GM12872 (cell line): ENCODE measurements at regions not wholly inside any gene's neighbourhood (a gene's known extent, or its start where the extent isn't known, plus 50 kb on each side); places are given as distances from the start of the nearest gene placed in this dataset.

Experiments
- TF ChIP-seq, protein P1 (sequence below): IDR thresholded peaks from 3 replicates; pipeline ENCODE4 v1.5.1; 2011; ENCODE audit warnings: low read depth, mild to moderate bottlenecking, low read length, moderate library complexity; ENCODE audit not compliant: insufficient read depth

DNA sequence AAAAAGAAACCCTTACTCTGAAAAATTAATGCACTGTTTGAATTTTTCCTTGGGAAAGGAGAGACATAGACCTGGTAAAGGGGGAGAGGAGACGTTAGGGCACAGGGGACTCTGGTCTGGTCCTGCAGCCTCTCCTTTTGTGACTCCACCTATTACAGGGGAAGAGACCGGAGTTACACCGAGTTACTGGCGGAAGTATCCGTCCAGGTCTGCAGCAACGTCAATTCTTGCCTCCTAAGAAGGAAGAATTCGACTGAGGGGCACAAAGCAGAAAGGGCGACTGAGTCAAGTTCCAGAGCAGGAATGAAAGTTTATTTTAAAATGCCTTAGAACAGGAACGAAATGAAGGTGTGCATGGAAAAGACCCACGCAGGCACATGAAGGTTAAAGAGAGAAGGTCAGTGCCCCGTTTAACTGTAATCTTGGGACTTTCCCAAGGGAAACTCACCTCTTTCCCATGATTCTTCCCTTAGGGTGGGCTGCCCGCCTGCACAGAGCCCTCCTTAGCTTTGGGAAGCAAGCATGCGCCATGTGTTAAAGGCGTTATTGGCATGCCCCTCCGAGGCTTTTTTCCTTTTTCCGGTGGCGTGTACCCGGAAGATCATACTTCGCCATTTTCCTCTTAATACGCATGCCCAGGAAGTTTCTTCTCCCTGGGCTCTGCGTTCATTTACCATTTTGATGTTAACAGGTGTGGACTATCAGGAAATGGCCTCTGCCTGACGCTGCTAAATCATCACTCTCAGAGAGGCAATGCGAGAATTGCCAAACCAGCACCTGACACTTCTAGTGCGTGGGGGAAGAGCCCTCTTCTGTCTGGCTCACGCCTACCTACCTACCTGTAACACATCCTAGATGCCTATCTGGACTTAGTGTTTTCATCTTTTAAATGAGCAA is 409.6 kb upstream of the PAPPA start:
- TF ChIP-seq, protein P1, sequence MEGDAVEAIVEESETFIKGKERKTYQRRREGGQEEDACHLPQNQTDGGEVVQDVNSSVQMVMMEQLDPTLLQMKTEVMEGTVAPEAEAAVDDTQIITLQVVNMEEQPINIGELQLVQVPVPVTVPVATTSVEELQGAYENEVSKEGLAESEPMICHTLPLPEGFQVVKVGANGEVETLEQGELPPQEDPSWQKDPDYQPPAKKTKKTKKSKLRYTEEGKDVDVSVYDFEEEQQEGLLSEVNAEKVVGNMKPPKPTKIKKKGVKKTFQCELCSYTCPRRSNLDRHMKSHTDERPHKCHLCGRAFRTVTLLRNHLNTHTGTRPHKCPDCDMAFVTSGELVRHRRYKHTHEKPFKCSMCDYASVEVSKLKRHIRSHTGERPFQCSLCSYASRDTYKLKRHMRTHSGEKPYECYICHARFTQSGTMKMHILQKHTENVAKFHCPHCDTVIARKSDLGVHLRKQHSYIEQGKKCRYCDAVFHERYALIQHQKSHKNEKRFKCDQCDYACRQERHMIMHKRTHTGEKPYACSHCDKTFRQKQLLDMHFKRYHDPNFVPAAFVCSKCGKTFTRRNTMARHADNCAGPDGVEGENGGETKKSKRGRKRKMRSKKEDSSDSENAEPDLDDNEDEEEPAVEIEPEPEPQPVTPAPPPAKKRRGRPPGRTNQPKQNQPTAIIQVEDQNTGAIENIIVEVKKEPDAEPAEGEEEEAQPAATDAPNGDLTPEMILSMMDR: no peak

DNA sequence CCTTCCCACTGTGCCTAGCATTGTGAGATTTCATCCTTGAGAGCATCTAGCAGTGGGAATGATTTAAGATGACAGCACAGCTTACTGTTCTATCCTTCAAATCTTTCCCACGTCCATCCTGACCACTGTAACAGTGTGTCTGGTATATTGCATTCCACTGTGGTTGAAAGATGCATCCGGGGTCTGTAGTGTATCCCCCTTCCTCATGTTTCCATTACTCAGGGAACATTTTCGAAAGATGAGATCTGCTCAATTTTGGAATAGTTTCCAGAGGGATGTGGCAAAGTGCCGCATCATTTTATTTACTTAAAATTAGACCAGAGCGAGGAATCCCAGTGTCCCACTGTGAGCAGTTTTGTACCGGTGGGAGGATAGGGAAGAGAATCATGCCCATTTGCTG is 407.1 kb upstream of the PAPPA start:
- TF ChIP-seq, protein P1: no peak

DNA sequence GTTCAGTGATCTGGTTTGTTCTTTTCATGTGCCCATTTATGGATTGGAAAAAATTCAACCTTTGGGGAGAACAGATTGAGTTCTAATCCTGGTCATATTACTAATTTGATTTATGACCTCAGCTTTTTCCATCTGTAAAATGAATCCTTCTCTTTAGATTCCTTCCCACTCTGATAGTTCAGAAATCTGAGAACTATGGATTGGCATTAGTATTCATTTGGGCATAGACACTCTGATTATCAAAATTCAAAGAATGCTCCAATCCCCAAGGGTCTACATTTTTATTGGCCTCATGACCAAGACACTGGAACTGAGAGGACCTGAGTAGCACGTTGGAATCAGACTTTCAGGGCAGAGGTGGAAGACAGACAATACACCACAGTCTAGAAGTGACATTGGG is 405.9 kb upstream of the PAPPA start:
- TF ChIP-seq, protein P1: no peak

DNA sequence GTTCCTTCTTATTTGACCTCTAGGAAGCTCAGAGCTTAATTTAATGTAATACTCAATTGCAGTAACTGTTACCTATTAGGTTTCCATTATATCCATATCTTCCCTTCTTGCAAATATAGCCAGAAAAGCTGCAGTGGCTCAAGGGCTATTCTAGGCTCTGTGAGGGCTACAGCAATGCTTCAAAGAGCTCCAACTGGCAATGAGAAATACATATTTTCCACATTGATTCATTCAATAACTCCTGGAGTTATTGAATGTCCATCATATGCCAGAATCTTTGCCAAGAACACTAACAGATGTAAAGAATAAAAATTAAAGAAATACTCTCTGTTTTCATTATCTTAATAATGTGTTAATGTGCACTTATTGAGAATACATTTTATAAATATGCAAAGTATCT is 396.9 kb upstream of the PAPPA start:
- TF ChIP-seq, protein P1: no peak

DNA sequence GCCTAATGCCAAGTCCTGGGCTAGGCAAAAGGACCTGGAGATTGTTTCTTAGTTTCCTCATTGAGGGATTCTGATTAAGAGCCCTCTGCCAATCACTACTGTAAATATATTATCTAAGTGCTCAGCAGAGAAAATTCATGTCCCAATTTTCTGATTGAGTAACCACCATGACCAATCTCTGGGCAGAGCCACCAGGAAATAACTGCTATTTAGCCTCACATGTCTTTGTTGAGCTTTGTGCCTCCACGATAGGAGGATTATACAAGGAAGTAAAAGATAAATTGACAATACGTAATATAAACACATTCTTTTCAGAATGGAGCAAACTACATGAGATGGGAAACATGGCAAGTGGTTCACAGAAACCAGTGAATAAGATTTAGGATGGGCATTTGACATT is 396.1 kb upstream of the PAPPA start:
- TF ChIP-seq, protein P1: no peak

DNA sequence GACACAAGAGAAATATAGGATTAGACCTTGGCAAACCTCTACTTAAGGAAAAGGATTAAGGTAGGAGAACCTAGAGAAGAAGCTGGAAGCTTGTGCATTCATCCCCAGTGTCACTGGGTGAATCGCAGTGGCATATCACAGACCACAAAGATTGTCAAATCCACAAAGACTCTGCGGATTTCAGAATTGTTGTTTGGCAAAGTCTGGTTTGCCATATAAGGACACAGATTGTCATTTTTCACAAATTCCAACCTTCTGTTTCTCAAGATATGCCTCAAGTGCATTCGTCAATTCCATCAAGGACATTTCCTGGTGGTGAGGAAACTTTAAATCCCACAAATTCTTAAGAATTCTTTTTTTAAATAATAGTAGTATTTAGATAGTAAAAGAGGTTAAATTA is 395.1 kb upstream of the PAPPA start:
- TF ChIP-seq, protein P1: no peak

DNA sequence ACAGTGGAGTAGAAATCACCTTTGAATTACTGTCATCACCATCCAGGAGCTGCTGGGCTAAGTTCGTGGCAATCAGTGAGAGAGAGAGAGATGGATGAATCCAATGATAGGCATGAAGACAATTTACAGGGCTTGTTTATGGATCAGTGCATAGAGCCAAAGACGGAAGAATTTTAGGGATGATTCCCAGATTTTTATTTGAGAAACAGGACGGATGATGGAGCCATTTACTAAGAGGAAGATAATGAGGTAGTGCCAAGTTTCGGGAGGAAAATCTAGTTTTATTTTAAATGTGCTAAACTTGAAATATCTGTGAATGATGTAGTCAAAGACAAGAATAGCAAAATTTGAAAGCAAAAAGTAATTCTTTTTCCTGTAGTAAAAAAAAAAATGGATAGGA is 394.2 kb upstream of the PAPPA start:
- TF ChIP-seq, protein P1: no peak
